ENCODE measurements at regions not wholly inside any gene's neighbourhood (a gene's known extent, or its start where the extent isn't known, plus 50 kb on each side); places are given as distances from the start of the nearest gene placed in this dataset.
"Not testable (repeated sequence)": the region's sequence is repeated elsewhere in the genome, so short reads cannot be mapped to it uniquely, and the experiment has no call there.

- TF ChIP-seq CTCF, POLR2AphosphoS5, POLR2A, EP300 (IDR thresholded peaks at IDR 0.05): not testable (repeated sequence)
Measured at GRCh38 chr7:56885132-56885531, 247.1 kb downstream of the ZNF479 start.
